Activated CD4-positive, CD25-positive, alpha-beta regulatory T cell treated with anti-CD3 and anti-CD28 coated beads, Interleukin-2, amount 50 U/mL, for 72 hours (primary cell): ENCODE measurements at regions not wholly inside any gene's neighbourhood (a gene's known extent, or its start where the extent isn't known, plus 50 kb on each side); places are given as distances from the start of the nearest gene placed in this dataset.
A peak's percentile ranks its signal among the peaks of the same experiment; 100 is the strongest.

Experiments
- DNase-seq: peaks from one replicate; pipeline ENCODE4 v3.0.0; 2021

- DNase-seq, result peak; percentile 44
Measured at GRCh38 chr22:46054091-46055073, 77.4 kb upstream of the WNT7B start.

GRCh38 chr22:46055181-46055875 is 78.4 kb upstream of the WNT7B start:
- peak; percentile 27 for DNase-seq

DNA sequence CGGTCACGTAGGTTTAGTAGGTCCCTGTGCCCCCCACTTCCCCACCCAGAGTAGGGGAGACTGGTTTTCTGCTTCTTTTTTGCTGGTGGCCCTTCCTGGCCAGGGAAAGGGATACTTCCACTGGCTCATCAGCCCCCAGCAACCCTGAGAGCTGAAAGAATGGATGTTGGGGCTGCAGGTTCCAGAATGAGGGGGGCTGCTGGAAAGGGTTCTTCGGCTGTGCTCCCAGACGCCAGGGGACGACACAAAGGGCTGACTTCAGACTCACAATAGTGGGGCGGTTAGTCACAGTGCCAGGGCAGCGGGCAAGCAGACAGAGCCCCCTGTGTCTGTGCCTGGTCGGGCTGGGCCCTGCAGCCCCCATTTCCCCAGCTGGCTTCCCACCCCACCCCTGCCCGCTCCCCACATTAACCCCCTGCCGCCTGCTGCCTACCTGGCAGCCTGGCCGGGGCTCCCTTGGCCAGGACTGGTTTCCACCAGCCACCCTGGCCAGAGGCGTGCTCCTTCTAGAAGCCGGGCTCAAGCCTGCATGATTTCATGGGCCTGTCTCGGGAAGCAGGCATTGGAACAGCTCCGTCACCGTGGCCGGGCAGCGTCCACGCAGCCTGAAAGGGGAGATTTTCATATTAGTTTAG is 79.1 kb upstream of the WNT7B start:
- DNase-seq, result peak; percentile 28

DNA sequence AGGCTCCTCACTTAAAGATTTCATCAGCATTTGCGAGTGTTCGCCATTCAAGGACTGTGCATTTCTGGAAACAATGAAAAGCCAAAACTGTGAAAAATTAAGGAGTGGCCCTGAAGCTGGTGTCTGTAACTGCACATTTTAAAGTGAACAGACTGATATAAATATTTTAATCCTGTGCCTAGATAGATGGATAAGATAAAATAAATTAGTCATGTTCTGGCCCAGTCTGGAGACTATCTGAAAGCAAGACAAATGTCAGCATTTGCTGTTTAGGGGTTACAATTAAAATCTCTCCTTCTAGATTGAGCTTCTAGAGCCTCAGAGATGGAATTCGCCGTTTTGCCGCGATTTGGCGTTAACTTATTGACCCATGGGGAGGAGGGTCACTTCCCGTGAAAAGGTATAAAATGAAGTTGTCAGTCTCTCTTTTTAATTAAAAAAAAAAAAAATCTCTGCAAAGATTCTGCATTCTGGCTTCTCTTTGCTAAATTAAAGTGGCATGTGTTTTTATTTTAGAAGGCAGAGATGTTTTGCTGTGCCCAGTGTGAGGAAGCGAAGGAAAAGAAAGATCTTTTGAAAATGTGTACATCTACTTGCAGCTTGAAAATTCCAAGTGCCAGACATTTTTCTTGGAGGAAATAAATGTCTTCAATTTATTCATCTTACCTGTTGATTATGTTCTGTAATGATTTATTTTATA is 79.7 kb upstream of the WNT7B start:
- no peak for DNase-seq

DNA sequence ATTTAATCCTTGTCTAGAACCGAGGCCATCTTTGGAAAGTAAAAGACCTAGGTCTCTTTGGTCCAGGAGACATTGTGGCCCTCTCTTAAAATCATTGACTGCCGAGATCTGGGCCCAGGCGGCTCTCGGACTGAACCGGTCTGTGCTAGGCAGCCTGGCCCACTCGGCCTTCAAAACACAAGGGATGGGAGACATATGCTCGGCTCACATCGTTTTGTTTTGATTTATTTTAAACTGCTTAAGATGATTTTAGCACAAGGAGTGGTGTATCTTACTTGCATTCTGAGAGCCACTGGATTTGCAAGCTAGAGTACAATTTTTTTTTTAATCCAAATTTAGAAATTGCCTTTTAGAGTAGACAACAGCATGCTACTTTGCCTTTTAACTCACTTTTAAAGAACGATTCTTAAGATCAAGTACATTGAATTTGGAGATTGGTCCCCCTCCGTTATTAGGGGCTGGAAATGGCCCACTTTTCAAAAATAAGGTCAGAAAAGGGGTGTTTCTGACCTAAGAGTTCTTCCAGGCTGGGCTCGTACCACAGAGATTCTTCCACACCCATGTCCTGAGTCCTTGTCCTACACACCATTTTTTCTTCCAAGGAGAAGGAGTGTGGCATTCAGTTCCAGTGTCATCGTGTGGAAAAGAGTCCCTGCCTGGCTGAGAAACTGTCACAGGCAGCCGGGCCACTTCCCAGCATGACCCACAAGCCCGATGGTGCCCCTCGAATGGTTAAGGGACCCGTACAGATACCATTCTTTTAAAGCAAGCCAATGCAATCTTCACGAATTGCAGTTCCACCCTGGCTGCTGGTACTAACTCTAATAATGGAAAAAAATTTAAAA is 80.5 kb upstream of the WNT7B start:
- peak; percentile 3 for DNase-seq

DNA sequence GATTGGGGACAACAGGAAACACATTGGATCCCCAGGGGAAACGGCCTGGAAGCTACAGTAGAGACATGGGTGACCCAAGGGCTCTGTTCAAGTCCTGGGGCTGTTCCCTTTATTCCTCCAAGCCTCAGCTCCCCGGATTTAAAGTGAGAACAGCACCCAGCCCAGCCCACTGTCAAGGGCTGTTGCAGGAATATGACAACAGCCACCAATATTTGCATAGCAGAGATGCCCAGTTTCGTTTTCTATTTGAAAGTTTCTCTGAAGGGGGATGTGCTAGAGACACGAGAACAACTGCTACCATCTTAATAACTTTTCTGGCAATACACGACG is 81.1 kb upstream of the WNT7B start:
- peak; percentile 31 for DNase-seq

DNA sequence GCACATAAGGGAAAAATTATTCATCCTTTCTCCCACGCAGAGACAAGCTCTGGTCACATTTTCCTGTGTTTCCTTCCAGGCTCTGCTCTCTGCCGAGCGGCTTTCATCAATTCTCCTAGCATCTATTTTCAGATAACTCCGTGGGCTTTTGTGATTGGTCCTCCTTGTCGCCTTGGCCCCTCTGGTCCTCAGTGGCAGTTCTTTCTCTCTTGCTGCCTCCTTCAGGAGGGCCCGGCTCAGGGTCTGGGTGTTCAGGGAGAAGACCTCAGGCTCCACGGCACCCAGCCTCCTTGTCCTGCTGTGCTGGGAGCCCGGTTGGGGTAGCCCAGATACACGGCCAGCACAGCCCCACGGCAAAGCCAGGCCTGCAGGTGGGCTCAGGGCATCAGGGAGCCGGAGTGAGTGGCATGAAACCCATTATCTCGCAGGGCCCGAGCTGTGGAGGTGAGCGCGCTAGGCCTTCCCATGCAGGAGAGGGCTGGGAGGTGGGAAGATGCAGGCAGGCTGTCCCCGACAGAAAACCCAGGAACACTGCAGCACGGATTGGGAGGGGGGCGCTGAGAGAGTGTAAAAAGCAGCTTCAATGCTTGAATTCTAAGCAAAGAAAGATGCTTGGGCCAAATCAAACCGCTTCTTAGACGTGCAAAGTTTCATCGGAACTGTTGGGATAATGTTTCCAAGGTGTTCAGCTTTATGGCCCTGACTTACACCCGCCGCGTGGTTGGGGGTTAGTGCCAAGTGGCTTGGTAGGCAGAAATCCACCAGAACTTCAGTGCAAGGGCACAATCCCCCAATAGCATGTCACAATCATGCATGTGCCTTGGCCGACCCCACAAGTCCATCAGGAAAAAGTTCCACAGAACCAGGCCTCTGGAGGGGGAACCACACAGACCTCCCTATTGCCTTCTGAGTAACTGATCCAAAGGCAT is 81.9 kb upstream of the WNT7B start:
- DNase-seq, result peak; percentile 21

DNA sequence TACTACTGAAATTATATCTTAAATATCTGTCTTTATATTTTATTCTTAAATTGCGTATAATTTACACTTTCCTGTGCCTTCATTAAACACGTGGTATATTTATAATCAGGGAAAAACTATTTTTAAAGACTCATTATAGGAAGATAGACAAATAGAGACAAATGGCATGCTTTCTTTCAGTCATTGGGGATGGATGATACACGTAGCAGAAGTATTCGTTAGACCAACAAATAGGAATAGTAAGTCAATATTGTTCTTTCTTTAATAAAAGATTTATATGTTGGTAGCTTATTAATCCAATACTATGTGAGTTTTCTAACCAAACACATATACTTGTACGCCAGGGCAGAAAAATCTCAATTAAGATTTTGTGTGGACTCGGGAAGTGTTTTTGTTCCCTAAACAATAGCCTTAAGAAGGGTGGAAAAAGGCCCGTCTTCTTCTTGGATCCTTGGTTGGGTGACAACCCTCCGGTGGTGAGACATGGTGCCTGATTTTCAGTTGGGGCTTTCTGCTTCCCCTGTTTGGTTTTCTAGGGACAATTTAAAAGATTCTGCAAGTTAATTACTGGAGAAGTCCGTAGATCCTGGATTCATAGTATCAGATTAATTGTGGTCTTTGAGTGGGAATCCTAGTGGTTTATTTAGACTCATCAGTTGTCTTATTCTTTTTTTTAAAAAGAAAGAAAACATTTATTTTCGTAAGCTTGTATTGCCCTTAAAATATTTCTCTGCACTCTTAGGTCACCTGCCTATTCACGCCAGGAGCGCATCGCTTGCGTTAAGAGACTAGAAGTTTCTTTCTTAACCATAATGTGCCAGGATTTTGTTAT is 83.5 kb upstream of the WNT7B start:
- DNase-seq, result no peak

DNA sequence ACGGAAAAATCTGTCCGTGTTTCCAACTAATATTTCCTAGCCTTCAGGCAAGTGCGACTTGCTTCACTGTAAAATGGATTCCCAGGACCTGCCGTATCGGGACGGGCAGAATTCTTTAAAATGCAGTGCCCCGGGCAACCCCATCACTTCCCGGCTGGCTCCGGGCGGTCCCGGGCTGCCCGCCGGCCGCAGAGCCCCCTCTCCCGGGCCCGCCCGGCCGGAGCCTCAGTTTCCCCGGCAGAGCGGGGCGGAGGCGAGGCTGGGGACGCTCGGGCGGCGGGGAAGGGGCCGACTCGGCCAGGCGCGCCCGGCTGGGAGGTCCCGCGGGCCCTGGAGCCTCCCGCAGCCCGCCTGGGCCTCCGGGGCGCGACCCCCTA is 84.2 kb upstream of the WNT7B start:
- peak; percentile 14 for DNase-seq

GRCh38 chr22:46061501-46062231 is 84.7 kb upstream of the WNT7B start:
- DNase-seq, result peak; percentile 17

- DNase-seq, result no peak
Measured at GRCh38 chr22:46062232-46062615, 85.3 kb upstream of the WNT7B start.

- DNase-seq, result peak; percentile 21
Measured at GRCh38 chr22:46062971-46063631, 86.1 kb upstream of the WNT7B start.

GRCh38 chr22:46063846-46064227 is 86.5 kb upstream of the PPARA start:
- peak; percentile 4 for DNase-seq

DNA sequence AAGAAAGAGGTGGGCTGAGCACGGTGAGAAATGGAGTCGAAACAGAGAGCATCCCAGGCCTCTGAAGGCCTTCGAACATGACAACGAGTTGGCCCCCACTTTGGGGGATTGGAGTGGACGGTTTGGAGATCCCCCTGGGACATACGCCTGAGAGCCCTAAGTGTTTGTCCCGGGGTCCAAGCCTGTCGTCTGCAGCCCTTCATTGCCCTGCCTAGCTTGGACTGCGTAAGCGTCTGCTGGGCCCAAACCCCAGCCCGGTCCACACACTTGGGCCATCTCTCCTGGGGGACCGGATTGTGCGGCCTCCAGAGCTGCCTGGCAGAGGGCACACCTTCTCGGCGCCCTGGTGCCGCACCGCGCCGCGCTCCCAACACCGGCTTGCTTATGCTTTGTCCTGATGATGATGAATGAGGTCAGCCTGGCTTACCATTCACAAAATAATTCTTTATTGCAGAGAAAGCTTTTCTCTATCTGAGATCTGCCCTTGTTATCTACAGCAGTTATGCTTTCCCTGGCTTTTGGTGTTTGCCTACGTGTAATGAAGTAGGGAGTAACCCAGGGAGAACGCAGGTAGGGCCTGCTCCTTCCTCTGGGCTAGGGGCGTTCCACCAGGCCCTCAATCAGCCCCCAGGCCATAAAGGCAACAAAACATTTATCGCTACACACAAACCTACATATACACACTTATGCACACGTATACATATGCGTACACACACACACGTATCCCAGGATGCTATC is 85.9 kb upstream of the PPARA start:
- DNase-seq, result peak; percentile 17

DNA sequence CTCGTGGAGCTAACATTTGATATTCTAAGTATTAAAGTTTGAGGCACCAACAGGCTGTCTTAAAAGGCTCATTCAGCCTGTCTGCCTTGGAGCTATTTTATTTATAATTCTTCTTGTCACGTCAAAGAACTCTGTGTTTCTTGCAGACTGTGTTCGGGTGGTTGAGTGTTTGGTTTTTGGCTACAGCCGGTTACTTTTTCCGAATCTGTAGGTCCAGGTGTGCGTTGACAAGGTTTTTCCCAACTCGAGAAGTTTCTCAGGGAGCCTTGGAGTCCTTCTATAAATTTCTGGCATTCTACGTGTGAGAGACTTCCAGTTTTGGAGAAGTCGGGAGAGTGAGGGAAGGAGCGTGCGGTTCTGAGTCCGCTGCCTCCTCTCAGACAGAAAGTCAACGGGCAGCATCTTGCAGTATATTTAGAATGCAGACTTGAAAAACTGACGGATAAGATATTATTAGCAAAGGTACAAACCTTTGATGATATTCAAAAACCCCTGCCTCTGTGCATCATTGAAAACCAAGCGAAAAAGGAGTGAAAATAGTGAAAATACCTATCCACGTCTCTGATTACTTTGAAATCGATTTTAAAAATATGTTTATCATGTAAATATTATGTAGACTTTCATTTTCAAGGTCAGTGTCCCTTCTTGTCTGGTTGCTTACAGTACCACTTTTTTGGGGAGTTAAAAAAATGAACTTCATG is 85.2 kb upstream of the PPARA start:
- no peak for DNase-seq

DNA sequence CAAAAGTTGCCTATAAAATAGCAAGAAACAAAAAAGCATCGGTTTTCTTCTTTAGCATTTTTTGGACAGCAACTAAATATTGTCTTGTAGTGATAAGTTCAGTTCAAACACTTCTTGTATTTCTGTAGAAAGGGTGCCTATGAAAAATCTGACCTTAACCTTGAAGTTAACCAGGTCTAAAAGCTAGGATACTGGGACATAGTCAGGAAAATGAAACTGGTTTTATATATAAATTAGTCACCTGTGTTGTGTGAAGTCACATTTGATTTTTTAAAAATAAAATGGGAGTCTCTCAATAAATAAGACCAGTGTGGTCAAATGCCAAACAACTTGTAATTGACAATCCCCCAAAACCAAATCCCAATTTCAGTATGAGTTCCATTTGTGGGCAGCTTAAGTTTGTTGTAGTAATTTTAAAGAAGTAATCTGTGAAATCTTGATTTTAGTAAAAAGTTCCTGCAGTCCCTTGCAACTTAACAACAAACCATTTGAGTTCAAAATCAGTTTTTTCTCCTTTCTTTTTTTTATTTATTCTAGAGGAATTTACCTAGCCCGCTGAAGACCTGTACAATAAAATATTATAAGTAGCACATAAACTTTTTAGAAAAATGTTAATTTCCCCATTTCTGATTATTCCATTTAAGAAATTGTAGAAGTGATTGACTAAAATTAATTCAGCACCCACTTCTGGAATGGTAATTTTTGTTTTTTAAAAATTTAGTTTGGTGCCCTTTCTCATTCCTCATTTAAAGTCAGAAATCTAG is 84.5 kb upstream of the PPARA start:
- no peak for DNase-seq

DNA sequence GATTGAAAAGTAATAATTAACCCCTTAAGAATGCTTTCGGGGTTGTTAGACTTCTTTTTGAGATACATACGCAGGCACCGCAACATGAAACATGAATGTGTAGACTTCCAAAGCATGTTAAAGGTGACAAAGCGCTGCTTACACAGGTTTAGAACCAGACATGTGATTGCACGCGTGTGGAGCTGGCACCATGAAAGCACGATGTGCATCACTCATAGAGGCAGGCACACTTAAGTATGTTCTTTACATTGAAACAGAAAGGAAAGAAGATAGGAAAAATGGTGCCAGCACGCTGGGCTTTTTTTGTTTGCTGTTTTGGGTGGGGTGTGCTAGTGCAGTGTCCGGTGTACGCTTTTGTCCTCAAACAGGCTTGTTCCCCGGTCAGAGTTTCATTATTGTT is 83.6 kb upstream of the PPARA start:
- no peak for DNase-seq
